Renal cortex interstitium (tissue), 11 donors: ENCODE measurements at regions not wholly inside any gene's neighbourhood (a gene's known extent, or its start where the extent isn't known, plus 50 kb on each side); places are given as distances from the start of the nearest gene placed in this dataset.

Experiments used
- DNase-seq, 11 donors: peaks; one replicate each; pipeline ENCODE4 v3.0.0-alpha.2; 2013; ENCODE audit warnings: low read depth in 9 of 11, low spot score in 4 of 11; ENCODE audit errors: extremely low read depth in 1 of 11

GRCh38 chr4:144202081-144202480 lies 61.6 kb upstream of the GYPA start:
- no peak for DNase-seq

DNA sequence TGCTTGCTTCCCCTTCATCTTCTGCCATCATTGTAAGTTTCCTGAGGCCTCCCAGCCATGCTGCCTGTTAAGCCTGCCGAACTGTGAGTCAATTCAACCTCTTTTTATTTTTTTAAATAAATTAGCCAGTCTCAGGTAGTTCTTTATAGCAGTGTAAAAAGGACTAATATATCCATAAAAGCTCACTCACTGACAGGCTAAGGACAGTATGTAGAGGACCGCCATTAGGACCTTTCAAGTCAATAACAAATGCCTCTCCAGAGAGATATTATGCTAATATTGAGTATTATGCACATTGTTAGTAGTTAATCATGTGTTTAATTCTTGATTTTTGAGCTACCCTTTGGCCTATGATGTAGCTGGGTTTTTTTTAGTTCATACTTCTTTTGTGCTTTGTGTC lies 62.6 kb upstream of the GYPA start:
- DNase-seq, result no peak

GRCh38 chr4:144204431-144204830 lies 63.9 kb upstream of the GYPA start:
- DNase-seq, result peak in 1 of 11 donors; percentile 5

DNA sequence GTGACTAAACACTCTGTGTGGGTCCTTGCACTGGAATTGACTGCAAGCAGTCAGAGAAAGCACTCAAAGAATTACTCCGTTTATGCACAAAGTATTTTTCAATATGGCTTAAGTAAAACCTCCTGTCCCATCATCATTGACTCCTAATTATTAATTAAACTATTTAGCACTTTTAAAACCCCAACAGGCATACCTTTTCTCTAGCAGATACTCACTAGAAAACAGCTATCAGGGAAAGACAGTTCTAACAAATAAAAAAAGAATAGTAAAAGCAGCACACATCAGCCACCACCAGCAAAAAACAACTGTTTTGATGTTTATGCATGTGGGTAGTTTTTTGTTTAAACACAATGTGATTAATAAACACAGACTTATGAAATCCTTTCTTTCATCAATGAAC lies 66.2 kb upstream of the GYPA start:
- DNase-seq, result no peak

DNA sequence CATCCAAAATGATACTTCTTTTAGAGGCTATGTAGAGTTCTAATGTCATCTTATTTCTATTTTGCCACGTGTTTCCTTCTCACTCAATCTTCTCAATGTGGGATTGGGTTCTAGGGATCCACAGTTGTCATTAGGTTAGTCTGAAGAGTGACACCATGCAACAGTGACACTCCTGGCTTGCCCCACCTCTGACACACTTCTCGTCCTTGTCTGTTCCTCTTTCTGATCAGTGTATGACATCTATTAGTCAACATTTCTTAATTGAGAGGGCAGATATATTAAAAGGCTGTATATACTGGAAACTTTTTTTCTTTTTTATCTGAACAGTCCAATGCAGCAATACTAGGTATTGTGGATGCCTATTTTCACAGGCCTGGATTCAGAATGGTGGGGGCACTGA lies 67.6 kb upstream of the GYPA start:
- DNase-seq, result no peak

- DNase-seq, result no peak
Measured at GRCh38 chr4:144209491-144209890, 69.0 kb upstream of the GYPA start.

DNA sequence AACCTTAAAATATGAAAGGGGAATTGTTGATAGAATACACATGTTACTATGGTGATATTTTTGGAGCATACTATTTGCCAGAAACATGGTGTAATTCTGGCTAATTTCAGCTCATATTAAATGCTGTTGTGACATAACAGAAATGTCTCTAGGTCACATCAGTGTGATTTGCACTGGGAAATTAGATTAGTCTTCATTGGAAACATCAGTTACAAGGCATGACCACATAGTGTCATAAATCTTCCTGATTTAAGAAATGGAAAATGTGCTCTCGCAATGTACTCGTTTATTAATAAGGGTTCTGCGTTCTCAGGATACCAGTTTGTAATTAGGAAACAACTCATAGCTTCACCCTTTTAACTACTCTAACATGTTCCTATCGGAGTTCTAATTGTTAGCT lies 72.9 kb upstream of the GYPA start:
- no peak for DNase-seq

DNA sequence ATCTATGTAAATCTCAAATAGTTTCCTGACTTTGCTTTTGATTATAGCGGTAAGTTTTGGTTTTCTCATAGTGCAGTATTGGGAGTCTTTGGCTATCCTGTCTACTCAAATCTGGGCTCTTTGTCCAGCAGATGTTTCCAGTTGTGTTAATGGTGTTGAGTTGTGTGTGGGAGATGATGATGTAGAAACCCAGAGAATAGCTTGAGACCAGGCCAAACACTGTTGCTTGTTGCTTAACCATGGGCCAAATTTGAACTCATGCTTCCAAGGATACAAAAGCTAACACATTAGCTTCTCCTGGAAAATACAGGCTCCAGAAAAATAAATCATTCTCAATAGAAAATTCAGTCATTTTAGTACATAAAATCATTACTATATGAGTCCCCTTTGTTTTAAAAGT lies 82.6 kb upstream of the GYPA start:
- DNase-seq, result no peak

DNA sequence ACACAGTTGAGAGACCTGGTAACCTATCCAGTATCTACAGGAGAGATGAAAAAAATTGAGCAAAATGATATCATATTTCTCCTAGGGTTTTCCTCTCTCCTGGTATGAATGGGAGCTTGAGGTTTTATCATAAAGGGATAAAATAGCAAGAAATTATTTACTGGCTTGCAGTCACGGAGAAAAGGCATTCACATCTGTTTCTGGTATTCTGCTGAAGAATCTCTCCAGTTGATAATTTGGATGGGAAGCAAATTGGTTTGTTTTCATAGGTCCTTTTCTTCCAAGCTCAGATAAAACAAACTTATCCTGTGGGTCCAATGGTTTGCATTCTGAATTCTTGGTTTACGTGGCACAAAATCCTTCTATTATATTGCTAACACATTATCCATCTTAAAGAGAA lies 83.1 kb upstream of the GYPA start:
- no peak for DNase-seq

GRCh38 chr4:144259285-144259684 lies 118.8 kb upstream of the GYPA start:
- no peak for DNase-seq

DNA sequence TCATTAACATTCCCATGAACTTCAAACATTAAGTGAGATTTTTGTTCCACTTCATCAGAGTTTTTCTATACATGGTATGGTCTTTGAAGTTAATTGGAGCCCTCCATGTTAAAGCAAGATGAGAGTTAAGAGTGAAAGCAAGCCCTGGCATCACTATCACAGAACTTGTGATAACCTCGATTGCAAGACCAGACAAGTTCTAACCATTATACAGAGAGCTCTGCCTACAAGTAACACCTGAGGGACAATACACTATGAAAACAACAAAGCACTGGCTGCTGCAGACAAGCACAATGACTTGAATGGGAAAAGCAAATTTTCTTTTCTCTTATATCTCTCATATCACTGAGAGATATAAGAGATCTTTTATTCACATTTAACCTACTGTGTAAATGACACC lies 126.6 kb upstream of the GYPA start:
- DNase-seq, result no peak

DNA sequence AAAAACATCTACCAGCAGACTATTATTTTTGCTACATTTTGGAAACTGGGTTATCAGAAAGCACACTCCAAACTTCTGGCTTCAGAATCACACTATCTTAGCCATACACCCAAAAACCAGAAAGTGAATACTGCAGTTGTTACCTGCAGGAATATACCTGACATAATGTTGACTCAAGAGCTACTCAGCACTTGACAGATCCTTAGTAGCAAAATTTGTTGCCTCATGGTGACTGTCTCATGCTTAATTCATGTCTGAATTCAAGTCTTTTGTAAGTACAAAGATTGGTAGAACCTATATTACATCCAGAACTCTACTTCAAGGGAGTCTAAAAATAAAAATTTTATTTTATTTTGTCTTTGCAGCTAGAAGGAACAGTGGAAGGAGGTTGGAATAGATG lies 140.2 kb upstream of the GYPA start:
- no peak for DNase-seq

- no peak for DNase-seq
Measured at GRCh38 chr4:144283526-144283925, 143.0 kb upstream of the GYPA start.

DNA sequence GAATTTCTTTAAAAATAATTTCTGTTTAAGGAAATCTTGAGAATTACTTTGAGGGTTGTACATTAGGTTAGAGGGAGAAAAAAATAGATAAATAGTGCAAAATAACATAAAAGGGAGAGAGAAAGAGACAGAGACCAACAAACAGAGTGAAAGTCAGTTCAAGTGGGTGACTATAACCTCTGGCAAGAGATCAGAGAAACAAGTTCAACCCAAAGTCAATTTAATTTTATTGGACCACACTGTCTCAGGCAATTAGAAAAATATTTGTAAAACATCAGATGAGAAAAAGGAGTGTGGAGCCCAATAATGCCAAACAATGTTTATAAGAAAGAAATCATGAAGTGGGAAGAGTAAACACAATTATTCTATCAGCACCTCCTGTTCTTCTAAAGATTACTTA lies 143.5 kb upstream of the GYPA start:
- DNase-seq, result no peak

GRCh38 chr4:144288011-144288903 lies 147.7 kb upstream of the GYPA start:
- no peak for DNase-seq

DNA sequence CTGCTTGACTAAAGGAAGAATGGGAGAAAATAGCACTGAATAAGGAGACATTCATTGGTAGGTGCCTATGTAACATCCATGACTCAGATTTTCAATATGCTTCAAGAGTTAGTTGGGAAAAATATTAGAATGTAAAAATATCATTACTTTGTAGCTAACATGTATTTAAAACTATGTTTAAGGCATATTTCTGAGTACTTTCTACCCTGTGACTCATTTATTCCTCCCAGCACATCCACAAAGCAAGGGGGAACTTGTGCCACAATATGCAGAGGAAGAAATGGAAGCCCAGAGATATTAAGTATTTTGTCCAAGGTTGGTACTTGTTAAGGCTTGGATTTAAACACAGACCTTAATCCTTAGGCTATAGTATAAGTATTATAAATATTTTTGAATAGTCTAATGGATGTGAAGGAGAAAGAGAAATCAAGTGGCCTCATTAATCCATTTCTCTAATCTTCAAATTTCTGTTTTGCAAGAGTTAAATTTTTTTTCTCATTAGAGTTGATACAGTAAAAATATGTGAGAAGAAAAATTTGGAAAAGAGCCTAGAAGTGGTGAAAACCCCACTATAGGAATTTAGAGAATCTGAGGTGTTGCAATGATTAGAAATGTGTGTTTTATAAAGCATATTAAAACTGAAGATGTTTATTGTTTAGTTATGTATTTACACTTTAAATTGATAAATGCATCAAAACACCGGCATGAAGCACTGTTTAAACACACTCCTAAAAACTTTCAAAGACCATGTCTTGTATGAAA lies 149.3 kb upstream of the GYPA start:
- no peak for DNase-seq

DNA sequence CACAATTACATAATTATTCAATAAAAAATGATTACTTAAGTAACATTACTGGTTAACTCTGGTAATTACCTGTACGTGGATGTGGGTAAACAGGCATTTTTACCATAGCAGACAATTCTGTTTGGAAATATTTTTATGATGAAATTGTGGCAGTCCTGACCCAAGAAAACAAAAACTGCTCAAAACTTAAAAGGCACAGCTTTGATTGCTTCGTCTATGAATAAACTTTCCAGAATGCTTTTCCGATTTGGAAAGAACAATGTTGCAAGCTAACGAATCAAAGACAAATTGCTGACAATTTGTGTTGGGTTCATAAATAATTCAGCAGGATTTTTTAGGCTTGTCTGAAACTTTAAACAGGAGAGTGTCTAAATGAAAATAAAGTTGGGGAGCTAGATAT lies 150.6 kb upstream of the GYPA start:
- no peak for DNase-seq

DNA sequence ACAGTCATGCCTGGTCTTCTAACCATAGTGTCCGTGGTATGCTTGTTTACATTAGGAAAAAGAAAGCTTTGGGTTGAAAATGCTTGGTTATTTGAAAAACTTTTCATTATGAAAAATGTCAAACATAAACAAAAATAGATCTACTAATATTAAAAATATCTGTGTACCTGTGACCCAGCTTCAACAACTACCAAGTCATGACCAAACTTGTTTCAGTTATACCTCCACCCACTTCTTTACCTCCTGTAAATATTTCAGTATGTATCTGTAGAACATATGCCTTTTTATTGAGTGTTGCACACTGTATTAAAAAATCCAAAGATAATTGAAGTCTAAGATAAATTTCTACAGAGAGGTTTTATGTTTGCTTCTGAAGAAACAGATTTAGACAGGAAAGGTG lies 153.7 kb upstream of the GYPA start:
- no peak for DNase-seq

GRCh38 chr4:144295286-144295995 lies 154.9 kb upstream of the GYPA start:
- no peak for DNase-seq

- no peak for DNase-seq
Measured at GRCh38 chr4:144296941-144297340, 156.4 kb upstream of the GYPA start.
